ENCODE measurements at regions not wholly inside any gene's neighbourhood (a gene's known extent, or its start where the extent isn't known, plus 50 kb on each side); places are given as distances from the start of the nearest gene placed in this dataset.

- TF ChIP-seq EZH2 (IDR thresholded peaks at IDR 0.05; ENCODE audit: low read length, unreplicated experiment) (no peak), CTCF (conservative IDR thresholded peaks at IDR 0.05; ENCODE audit: low read depth, low read length) (no peak)
Observed at GRCh38 chr9:11457825-11458790, 845.3 kb upstream of the PTPRD start.
